Mesendoderm (in vitro differentiated cells): ENCODE measurements at regions not wholly inside any gene's neighbourhood (a gene's known extent, or its start where the extent isn't known, plus 50 kb on each side); places are given as distances from the start of the nearest gene placed in this dataset.

Source experiments
- DNase-seq: peaks from one replicate; pipeline ENCODE4 v3.0.0; 2013
- H2AK5ac ChIP-seq: 2 replicates; pipeline ENCODE4 v1.6.1; 2013; ENCODE audit warnings: low read length, inconsistent platforms
- H2BK120ac ChIP-seq: 2 replicates; pipeline ENCODE4 v1.6.1; 2013; ENCODE audit warnings: low read depth, mild to moderate bottlenecking, low read length, moderate library complexity, mixed read lengths
- H2BK15ac ChIP-seq: replicated peaks from 2 replicates; pipeline ENCODE4 v1.6.1; 2013; ENCODE audit warnings: low read depth, mild to moderate bottlenecking, moderate library complexity
- H2BK5ac ChIP-seq: 2 replicates; pipeline ENCODE4 v1.6.1; 2013; ENCODE audit warnings: low read length, inconsistent platforms
- H3K18ac ChIP-seq: 2 replicates; pipeline ENCODE4 v1.6.1; 2013; ENCODE audit warnings: mild to moderate bottlenecking, low read length, mixed read lengths
- H3K23ac ChIP-seq: one replicate; pipeline ENCODE4 v1.6.1; 2013; ENCODE audit warnings: low read length
- H3K27ac ChIP-seq: 2 replicates; pipeline ENCODE4 v1.5.1; 2013; ENCODE audit warnings: low read depth, mild to moderate bottlenecking, inconsistent platforms, low read length, moderate library complexity
- H3K27me3 ChIP-seq: 2 replicates; pipeline ENCODE4 v1.6.1; 2013; ENCODE audit warnings: low read length, control low read depth, mild to moderate bottlenecking, inconsistent platforms; ENCODE audit not compliant: insufficient read depth, poor library complexity
- H3K36me3 ChIP-seq: 2 replicates; pipeline ENCODE4 v1.6.1; 2013; ENCODE audit warnings: low read length, inconsistent platforms; ENCODE audit not compliant: control insufficient read depth, insufficient read depth
- H3K4ac ChIP-seq: one replicate; pipeline ENCODE4 v1.6.1; 2013; ENCODE audit warnings: low read depth, mild to moderate bottlenecking, low read length, moderate library complexity
- H3K4me1 ChIP-seq: 2 replicates; pipeline ENCODE4 v1.6.1; 2013; ENCODE audit warnings: low read depth, low read length, inconsistent platforms; ENCODE audit not compliant: control insufficient read depth
- H3K4me2 ChIP-seq: 2 replicates; pipeline ENCODE4 v1.6.1; 2013; ENCODE audit warnings: low read length
- H3K4me3 ChIP-seq: 2 replicates; pipeline ENCODE4 v1.5.1; 2013; ENCODE audit warnings: mild to moderate bottlenecking, low read length
- H3K56ac ChIP-seq: one replicate; pipeline ENCODE4 v1.6.1; 2013; ENCODE audit warnings: low read length
- H3K79me1 ChIP-seq: 2 replicates; pipeline ENCODE4 v1.6.1; 2013; ENCODE audit warnings: low read length, inconsistent platforms
- H3K79me2 ChIP-seq: 2 replicates; pipeline ENCODE4 v1.6.1; 2013; ENCODE audit warnings: mild to moderate bottlenecking, low read length; ENCODE audit not compliant: control insufficient read depth, insufficient read depth
- H3K9ac ChIP-seq: 2 replicates; pipeline ENCODE4 v1.6.1; 2013; ENCODE audit warnings: low read length, inconsistent platforms
- H4K5ac ChIP-seq: one replicate; pipeline ENCODE4 v1.6.1; 2013; ENCODE audit warnings: low read length
- H4K8ac ChIP-seq: one replicate; pipeline ENCODE4 v1.6.1; 2013; ENCODE audit warnings: low read depth, mild to moderate bottlenecking, control low read depth, low read length, moderate library complexity
- WGBS: extraction: QIAGEN DNeasy Blood & Tissue Kit; methylation state at CpG from one replicate; pipeline ENCODE4 v1.1.7; 2013; ENCODE audit warnings: low lambda C conversion rate, missing lambda C conversion rate; ENCODE audit not compliant: insufficient coverage; ENCODE audit errors: extremely low coverage; 5-methylcytosine and 5-hydroxymethylcytosine counted together

DNA sequence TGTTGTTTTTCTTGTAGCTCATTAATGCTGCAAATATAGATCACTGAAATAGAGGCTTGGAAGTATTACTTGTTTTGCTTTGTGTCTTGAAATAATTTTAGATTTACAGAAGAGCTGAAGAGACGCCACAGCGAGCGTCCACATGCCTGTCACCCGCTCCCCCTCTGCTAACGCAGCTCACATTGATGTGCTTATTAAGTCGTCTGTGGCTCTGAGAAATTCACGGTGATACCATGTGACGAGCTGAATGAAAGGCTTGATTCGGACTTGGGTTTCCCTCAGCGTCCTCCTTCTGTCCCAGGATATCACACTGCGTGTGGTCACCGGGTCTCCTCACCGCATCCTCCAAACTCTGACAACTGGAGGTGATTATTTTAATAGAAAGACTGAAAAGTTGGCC is 365.4 kb downstream of the BRD1 start:
- H3K9ac ChIP-seq: no peak overlapping the region
- no peak overlapping the region for H3K4me3 ChIP-seq
- H2AK5ac ChIP-seq: no peak overlapping the region
- H2BK5ac ChIP-seq: no peak overlapping the region
- no peak overlapping the region for H3K4ac ChIP-seq
- no peak for DNase-seq
- no peaks in the 10 kb centered on the region for H3K36me3 ChIP-seq
- H3K79me1 ChIP-seq: no peaks in the 10 kb centered on the region
- H3K27me3 ChIP-seq: no peaks in the 10 kb centered on the region
- H3K18ac ChIP-seq: no peak overlapping the region
- H3K27ac ChIP-seq: no peak overlapping the region
- WGBS: no CpG with 5 or more reads among the region's 13 CpGs
- no peak overlapping the region for H4K5ac ChIP-seq
- H3K79me2 ChIP-seq: no peaks in the 10 kb centered on the region
- no peak overlapping the region for H4K8ac ChIP-seq
- H2BK15ac ChIP-seq: no peak overlapping the region
- no peak overlapping the region for H2BK120ac ChIP-seq
- no peak overlapping the region for H3K4me2 ChIP-seq
- H3K56ac ChIP-seq: no peak overlapping the region
- no peaks in the 10 kb centered on the region for H3K4me1 ChIP-seq
- H3K23ac ChIP-seq: no peak overlapping the region

DNA sequence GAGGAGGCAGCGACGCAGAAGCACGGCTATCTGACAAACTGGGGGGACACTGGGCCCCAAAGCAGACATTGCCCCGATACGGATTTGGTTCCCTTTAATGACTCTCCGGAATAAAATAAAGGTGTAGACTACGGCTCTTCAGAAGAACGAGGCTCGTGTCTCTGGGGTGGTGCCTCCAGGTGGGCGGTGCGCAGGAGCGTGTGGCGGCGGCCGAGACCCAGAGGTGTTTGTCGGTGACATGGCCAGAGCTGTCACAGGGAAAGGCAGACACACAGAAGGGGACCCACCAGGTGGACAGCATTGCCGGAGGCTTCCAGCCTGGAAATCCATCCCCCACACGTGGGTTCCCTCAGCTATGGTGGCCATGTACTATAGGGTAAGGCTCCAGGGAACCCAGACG is 366.0 kb downstream of the BRD1 start:
- Histone ChIP-seq H3K18ac (no peak overlapping the region), H3K9ac (no peak overlapping the region), H3K79me1 (no peaks in the 10 kb centered on the region), H3K23ac (no peak overlapping the region), H2BK120ac (no peak overlapping the region), H3K56ac (no peak overlapping the region), H4K8ac (no peak overlapping the region), H3K36me3 (no peaks in the 10 kb centered on the region), H3K4me1 (no peaks in the 10 kb centered on the region), H2BK15ac (no peak overlapping the region), H3K4me2 (no peak overlapping the region), H4K5ac (no peak overlapping the region), H3K79me2 (no peaks in the 10 kb centered on the region), H2AK5ac (no peak overlapping the region), H3K4me3 (no peak overlapping the region), H2BK5ac (no peak overlapping the region), H3K27ac (no peak overlapping the region), H3K4ac (no peak overlapping the region), H3K27me3 (no peaks in the 10 kb centered on the region)
- whole genome bisulfite sequencing: no CpG with 5 or more reads among the region's 19 CpGs
- DNase-seq: no peak

- H3K18ac ChIP-seq: no peak overlapping the region
- DNase-seq: no peak
- H4K5ac ChIP-seq: no peak overlapping the region
- H2BK5ac ChIP-seq: no peak overlapping the region
- H3K79me2 ChIP-seq: no peaks in the 10 kb centered on the region
- no peak overlapping the region for H3K23ac ChIP-seq
- H4K8ac ChIP-seq: no peak overlapping the region
- no peaks in the 10 kb centered on the region for H3K79me1 ChIP-seq
- no peaks in the 10 kb centered on the region for H3K36me3 ChIP-seq
- no peaks in the 10 kb centered on the region for H3K4me1 ChIP-seq
- no peak overlapping the region for H3K9ac ChIP-seq
- no peaks in the 10 kb centered on the region for H3K27me3 ChIP-seq
- H3K56ac ChIP-seq: peak overlapping the region; percentile 42
- no peak overlapping the region for H2BK15ac ChIP-seq
- no peak overlapping the region for H3K4ac ChIP-seq
- H3K27ac ChIP-seq: no peak overlapping the region
- H3K4me2 ChIP-seq: no peak overlapping the region
- no peak overlapping the region for H3K4me3 ChIP-seq
- no peak overlapping the region for H2AK5ac ChIP-seq
- WGBS: no CpG with 5 or more reads among the region's 15 CpGs
- no peak overlapping the region for H2BK120ac ChIP-seq
These were observed 366.9 kb downstream of the BRD1 start for GRCh38 chr22:49460592-49461281.

GRCh38 chr22:49460091-49460490 is 367.6 kb downstream of the BRD1 start:
- no peaks in the 10 kb centered on the region for H3K4me1 ChIP-seq
- H3K9ac ChIP-seq: no peak overlapping the region
- H3K79me2 ChIP-seq: no peaks in the 10 kb centered on the region
- no peak overlapping the region for H2BK120ac ChIP-seq
- no peaks in the 10 kb centered on the region for H3K36me3 ChIP-seq
- H3K27me3 ChIP-seq: no peaks in the 10 kb centered on the region
- no peak overlapping the region for H3K27ac ChIP-seq
- no peak overlapping the region for H3K18ac ChIP-seq
- no peak overlapping the region for H3K4me3 ChIP-seq
- H2AK5ac ChIP-seq: no peak overlapping the region
- H2BK15ac ChIP-seq: no peak overlapping the region
- WGBS: no CpG with 5 or more reads among the region's 5 CpGs
- no peaks in the 10 kb centered on the region for H3K79me1 ChIP-seq
- H4K5ac ChIP-seq: no peak overlapping the region
- H3K23ac ChIP-seq: no peak overlapping the region
- no peak overlapping the region for H2BK5ac ChIP-seq
- DNase-seq: no peak
- H3K4me2 ChIP-seq: no peak overlapping the region
- H3K56ac ChIP-seq: no peak overlapping the region
- H4K8ac ChIP-seq: no peak overlapping the region
- no peak overlapping the region for H3K4ac ChIP-seq

DNA sequence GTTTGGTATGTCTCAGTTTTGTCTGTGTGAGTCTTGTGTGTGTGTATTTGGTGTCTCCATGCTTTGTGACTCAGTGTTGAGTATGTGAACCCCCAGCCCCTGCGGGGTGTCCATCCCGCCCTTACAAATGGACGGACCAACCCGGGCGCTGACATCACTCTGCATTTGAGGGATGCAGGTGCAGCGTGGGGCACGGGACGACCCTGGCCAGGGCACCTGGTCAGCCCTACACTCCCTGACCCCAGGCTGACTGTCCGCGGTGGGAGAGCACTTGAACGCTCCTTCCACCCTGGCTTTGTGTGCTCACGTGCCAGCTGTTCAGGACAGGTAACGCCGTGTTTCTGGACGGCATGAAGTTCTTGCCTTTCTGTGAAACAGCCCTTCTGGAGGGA is 369.0 kb downstream of the BRD1 start:
- H2BK120ac ChIP-seq: no peak overlapping the region
- H3K27me3 ChIP-seq: no peaks in the 10 kb centered on the region
- H4K5ac ChIP-seq: no peak overlapping the region
- H2BK15ac ChIP-seq: no peak overlapping the region
- WGBS: no CpG with 5 or more reads among the region's 15 CpGs
- no peak overlapping the region for H2AK5ac ChIP-seq
- DNase-seq: no peak
- no peak overlapping the region for H3K4me2 ChIP-seq
- no peak overlapping the region for H3K56ac ChIP-seq
- no peak overlapping the region for H3K9ac ChIP-seq
- H4K8ac ChIP-seq: no peak overlapping the region
- H3K4me3 ChIP-seq: no peak overlapping the region
- no peak overlapping the region for H3K4ac ChIP-seq
- no peak overlapping the region for H3K18ac ChIP-seq
- H3K23ac ChIP-seq: no peak overlapping the region
- no peaks in the 10 kb centered on the region for H3K4me1 ChIP-seq
- no peaks in the 10 kb centered on the region for H3K79me2 ChIP-seq
- no peaks in the 10 kb centered on the region for H3K79me1 ChIP-seq
- H3K36me3 ChIP-seq: no peaks in the 10 kb centered on the region
- no peak overlapping the region for H3K27ac ChIP-seq
- no peak overlapping the region for H2BK5ac ChIP-seq
